Transverse colon (tissue), 3 donors: ENCODE measurements at regions not wholly inside any gene's neighbourhood (a gene's known extent, or its start where the extent isn't known, plus 50 kb on each side); places are given as distances from the start of the nearest gene placed in this dataset.

ENCODE experiments used
- EP300 ChIP-seq: sonication (generic); formaldehyde crosslinking; IDR thresholded peaks from one replicate; pipeline ENCODE4 v1.6.1; 2017; ENCODE audit warnings: antibody characterized with exemption, low read depth
- POLR2A ChIP-seq: fragments of 450-650 bp; IDR thresholded peaks from one replicate; pipeline ENCODE4 v1.6.1; 2016; ENCODE audit warnings: antibody characterized with exemption, mild to moderate bottlenecking, moderate library complexity
- TF ChIP-seq, protein P1 (sequence below), 5 experiments: fragments of 200-600 bp in 3 of 5; fragments of 450-650 bp in 2 of 5; sonication (generic) in 3 of 5; IDR thresholded peaks; 1 replicate in 2 of 5; 2 replicates in 3 of 5; pipeline ENCODE4 v1.5.1; 2016 to 2017; ENCODE audit warnings: antibody characterized with exemption in 5 of 5, inconsistent platforms in 3 of 5, mild to moderate bottlenecking in 2 of 5, moderate library complexity in 1 of 5

DNA sequence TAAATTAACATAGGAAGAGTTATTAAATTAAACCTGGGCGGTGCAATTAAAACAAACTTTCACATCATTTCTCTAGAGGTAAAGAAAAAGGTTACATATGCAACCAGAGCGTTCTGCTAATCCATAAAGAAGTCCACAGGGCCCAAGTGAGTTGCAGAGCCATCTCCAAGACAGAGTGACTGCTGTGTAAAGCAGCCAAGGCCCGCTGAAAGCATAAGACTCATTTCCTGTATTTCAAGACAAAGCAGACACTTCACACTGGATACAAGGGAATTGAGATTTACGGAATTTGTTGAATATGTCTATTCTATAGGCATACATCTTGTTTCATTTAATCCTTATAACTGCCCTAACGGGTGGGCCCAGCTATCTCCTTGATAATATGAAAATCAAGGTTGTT, 422.8 kb downstream of the CBLN4 start:
- TF ChIP-seq, protein P1, sequence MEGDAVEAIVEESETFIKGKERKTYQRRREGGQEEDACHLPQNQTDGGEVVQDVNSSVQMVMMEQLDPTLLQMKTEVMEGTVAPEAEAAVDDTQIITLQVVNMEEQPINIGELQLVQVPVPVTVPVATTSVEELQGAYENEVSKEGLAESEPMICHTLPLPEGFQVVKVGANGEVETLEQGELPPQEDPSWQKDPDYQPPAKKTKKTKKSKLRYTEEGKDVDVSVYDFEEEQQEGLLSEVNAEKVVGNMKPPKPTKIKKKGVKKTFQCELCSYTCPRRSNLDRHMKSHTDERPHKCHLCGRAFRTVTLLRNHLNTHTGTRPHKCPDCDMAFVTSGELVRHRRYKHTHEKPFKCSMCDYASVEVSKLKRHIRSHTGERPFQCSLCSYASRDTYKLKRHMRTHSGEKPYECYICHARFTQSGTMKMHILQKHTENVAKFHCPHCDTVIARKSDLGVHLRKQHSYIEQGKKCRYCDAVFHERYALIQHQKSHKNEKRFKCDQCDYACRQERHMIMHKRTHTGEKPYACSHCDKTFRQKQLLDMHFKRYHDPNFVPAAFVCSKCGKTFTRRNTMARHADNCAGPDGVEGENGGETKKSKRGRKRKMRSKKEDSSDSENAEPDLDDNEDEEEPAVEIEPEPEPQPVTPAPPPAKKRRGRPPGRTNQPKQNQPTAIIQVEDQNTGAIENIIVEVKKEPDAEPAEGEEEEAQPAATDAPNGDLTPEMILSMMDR (IDR thresholded peaks at IDR 0.05): no peak
- TF ChIP-seq EP300 (no peak), POLR2A (no peak)
